HG03469 (cell line): ENCODE measurements at regions not wholly inside any gene's neighbourhood (a gene's known extent, or its start where the extent isn't known, plus 50 kb on each side); places are given as distances from the start of the nearest gene placed in this dataset.
"Not testable (repeated sequence)": the region's sequence is repeated elsewhere in the genome, so short reads cannot be mapped to it uniquely, and the experiment has no call there.

ENCODE experiments used
- ATAC-seq: cut with Tn5 transposase; IDR thresholded peaks from one replicate; pipeline ENCODE4 v1.9.1; 2021; ENCODE audit warnings: mild to moderate bottlenecking, moderate library complexity, moderate number of reproducible peaks; ENCODE audit not compliant: unreplicated experiment

GRCh38 chr3:8112587-8112986, 389.0 kb upstream of the LMCD1 start:
- no peak for ATAC-seq

- ATAC-seq = no peak
Observed at GRCh38 chr3:8113626-8114025, 388.0 kb upstream of the LMCD1 start.

- no peak for ATAC-seq
Observed at GRCh38 chr3:8128686-8129085, 372.9 kb upstream of the LMCD1 start.

GRCh38 chr3:8136553-8136952, 365.1 kb upstream of the LMCD1 start:
- no peak for ATAC-seq

GRCh38 chr3:8143186-8143585, 358.4 kb upstream of the LMCD1 start:
- ATAC-seq = no peak

- no peak for ATAC-seq
Observed at GRCh38 chr3:8145661-8146060, 356.0 kb upstream of the LMCD1 start.

- no peak for ATAC-seq
Observed at GRCh38 chr3:8147711-8148110, 353.9 kb upstream of the LMCD1 start.

- no peak for ATAC-seq
Observed at GRCh38 chr3:8152821-8153418, 348.7 kb upstream of the LMCD1 start.

GRCh38 chr3:8153800-8154199, 347.8 kb upstream of the LMCD1 start:
- no peak for ATAC-seq

- ATAC-seq = no peak
Observed at GRCh38 chr3:8154617-8155016, 347.0 kb upstream of the LMCD1 start.

GRCh38 chr3:8156138-8156537, 345.5 kb upstream of the LMCD1 start:
- no peak for ATAC-seq

GRCh38 chr3:8156831-8157230, 344.8 kb upstream of the LMCD1 start:
- ATAC-seq = no peak

GRCh38 chr3:8157640-8158039, 344.0 kb upstream of the LMCD1 start:
- ATAC-seq = no peak

- ATAC-seq = no peak
Observed at GRCh38 chr3:8164145-8164544, 337.5 kb upstream of the LMCD1 start.

GRCh38 chr3:8166014-8166413, 335.6 kb upstream of the LMCD1 start:
- no peak for ATAC-seq

GRCh38 chr3:8170971-8171508, 330.6 kb upstream of the LMCD1 start:
- no peak for ATAC-seq

GRCh38 chr3:8173892-8174291, 327.7 kb upstream of the LMCD1 start:
- ATAC-seq = no peak

GRCh38 chr3:8176759-8177483, 324.7 kb upstream of the LMCD1 start:
- ATAC-seq = not testable (repeated sequence)

- ATAC-seq = not testable (repeated sequence)
Observed at GRCh38 chr3:8178516-8178915, 323.1 kb upstream of the LMCD1 start.

GRCh38 chr3:8182904-8183303, 318.7 kb upstream of the LMCD1 start:
- no peak for ATAC-seq

- ATAC-seq = no peak
Observed at GRCh38 chr3:8183627-8184026, 318.0 kb upstream of the LMCD1 start.

GRCh38 chr3:8186213-8186612, 315.4 kb upstream of the LMCD1 start:
- ATAC-seq = no peak
